ENCODE measurements at regions not wholly inside any gene's neighbourhood (a gene's known extent, or its start where the extent isn't known, plus 50 kb on each side); places are given as distances from the start of the nearest gene placed in this dataset.
"Not testable (repeated sequence)": the region's sequence is repeated elsewhere in the genome, so short reads cannot be mapped to it uniquely, and the experiment has no call there.

GRCh38 chr16:29177888-29178726, 193.3 kb downstream of the LAT start:
- DNase-seq = not testable (repeated sequence)

DNA sequence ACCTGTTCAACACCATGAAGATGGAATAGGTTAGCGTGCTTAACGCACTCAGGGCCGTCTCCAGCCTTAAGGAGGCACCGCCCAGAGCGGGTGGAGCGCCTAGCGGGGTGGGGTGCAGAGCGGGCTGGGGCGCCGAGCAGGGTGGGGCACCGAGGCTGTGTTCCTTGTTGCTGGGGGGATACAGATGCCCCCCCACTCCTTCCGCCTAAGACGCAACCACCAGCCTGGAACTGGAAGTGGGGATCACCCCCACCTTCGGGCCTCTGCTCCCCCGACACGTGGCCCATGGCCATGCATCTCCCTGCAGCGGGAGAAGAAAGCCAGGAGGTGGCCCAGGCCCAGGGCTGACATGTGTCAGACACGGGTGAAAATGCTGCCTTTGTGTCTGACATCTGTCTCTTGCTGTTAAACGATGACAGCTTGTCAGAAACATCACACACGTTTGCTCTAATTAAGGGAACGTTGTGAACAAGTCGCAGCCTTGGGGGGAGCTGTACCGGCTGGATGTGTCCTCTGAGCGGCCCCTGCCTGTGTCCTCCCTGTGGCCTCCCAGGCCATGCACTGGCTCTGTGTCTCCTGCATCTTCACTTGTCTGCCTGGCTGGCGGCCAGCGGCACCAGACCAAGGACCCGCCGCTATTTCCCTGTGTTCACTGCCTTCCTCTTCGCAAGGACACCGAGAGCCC, 192.5 kb downstream of the LAT start:
- not testable (repeated sequence) for DNase-seq

GRCh38 chr16:29176822-29177202, 192.0 kb downstream of the LAT start:
- not testable (repeated sequence) for DNase-seq

- not testable (repeated sequence) for DNase-seq
These were observed 191.3 kb downstream of the LAT start for GRCh38 chr16:29176154-29176470.

DNA sequence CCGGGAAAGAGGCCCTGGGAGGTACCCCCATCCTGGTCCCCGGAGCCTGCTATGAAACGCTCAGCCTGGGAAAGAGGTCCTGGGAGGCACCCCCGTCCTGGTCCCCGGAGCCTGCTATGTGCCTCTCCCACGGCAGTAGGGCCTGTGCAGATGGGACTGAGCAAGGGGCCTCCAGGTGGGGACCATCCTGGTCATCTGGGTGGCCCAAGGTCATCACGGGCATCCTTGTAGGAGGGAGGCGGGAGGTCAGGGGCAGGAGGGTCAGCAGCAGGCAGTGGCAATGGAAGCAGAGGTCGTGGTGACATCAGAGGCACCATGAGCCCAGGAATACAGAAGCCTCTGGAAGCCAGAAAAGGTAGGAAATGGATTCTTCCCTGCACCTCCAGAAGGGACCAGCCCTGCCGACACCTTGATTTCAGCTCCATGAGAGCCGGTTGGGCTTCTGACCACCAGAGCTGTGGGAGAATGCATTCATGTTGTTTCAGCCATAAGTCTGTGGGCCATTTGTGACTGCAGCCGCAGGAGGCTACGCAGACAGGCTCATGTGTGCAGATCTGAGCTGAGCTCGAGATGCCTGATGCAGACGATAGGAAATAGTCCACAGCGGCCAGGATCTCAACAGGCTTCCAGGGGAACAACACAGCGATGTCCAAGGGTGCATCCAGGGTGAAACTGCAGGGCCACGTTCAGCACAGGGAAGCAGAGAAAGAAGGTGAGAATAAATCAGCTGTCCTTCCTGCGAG, 190.7 kb downstream of the LAT start:
- not testable (repeated sequence) for DNase-seq

DNA sequence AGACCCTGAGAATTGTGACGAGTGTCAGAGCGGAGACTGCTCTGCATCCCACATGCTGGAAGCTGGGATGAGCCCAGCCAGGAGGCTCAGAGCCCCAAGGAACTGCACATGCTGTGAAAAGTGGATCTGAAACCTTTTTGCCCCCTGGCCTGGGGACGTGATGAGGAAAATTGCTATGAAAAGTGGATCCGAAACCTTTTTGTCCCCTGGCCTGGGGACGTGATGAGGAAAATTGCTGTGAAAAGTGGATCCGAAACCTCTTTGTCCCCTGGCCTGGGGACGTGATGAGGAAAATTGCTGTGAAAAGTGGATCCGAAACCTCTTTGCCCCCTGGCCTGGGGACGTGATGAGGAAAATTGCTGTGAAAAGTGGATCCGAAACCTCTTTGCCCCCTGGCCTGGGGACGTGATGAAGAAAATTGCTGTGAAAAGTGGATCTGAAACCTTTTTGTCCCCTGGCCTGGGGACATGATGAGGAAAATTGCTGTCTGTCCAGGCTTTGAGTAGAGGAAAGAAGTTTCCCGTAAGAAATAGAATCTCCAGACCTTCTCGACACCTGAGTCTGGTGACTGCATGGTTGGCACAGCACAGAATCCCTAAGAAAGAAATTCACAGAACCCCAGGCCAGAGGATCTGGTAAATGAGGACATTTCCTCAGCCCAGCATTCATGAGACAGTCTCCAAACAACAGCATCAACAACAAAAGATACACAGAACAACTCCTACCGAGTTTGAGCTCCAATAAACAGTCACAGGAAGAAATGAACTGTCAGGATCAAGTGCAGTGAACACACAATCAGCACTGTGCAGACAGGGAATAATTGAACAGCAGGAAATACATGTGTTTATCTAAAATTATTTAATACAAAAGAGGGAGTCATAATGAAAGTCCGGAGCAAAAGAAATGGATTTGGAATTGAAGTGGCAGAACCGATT, 188.8 kb downstream of the LAT start:
- not testable (repeated sequence) for DNase-seq

DNA sequence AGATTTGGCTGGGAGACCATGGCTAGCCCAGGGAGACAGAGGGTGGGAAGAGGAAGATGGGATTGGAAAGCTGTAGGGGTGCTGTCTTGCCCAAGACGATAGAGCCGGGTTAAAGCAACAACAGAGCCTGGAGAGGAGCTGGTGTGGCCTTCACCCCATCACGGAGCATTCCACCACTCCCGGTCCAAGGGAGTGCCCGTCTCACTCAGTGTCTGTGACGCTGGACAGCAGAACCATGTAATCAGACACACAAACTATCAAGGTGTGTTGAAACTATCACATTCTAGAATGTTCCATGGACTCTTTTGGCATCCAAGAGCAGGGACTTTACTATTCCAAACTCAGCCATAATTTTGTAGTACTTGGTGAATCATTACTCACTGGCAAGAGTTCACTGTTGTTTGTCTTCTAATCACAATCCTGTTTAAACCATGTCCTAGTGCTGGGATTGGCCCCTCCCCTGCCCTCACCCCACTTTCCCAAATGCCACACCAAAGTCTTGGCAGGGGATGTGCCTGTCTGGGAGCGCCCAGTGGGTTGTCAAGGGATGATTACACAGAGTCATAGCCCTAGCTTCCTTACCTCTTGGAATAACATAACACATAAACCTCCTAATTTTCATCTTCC, 187.4 kb downstream of the LAT start:
- DNase-seq = not testable (repeated sequence)

DNA sequence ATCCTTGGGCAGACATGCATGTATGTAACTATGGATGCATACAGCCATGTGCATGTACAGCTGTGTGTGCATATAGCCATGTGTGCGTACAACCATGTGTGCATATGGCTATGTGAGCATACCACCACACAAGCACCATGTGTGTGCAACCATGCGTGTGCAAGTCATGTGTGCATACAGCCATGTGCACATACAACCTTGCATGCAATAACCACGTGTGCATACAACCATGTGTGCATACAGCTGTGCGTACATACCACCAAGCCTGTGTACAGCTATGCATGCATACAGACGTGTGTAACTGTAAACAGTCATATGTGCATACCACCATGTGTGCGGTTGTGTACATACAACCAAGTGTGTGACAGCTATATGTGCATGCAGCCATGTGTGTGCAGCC, 186.4 kb downstream of the LAT start:
- DNase-seq = not testable (repeated sequence)

DNA sequence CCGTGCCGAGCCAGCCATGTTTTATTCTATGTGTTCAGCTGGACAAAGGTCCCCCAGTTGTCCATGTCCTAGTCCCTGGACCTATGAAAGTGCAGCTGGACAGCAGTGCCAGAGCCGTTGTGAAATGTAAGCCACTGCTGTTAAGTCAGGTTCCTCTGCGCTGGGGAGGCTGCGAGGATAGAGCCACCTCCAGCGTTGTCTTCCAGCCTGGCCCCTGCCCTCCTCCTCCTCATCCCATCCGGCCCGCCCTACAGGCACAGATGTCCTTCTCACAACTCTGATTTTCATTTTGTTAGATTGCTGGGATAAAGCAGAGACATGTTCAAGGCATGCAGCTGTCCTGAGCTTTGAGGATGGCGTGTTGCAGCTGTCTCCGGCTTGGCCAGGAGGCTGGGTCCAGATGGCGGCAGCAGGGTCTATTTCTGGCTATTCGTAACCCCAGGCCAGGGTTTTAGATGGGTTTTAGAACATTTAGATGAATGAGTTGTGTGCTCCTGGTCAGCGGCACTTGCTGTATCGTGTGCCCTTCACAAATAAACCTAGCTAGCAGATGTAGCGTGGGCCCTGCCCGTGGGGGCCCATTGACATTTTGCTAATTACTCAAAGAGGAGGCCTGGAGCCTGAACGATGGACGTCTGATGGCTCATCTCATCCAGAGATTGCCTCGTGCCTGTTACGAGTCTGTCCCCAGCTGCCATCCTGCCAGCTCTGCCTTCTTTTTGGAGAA, 185.7 kb downstream of the LAT start:
- not testable (repeated sequence) for DNase-seq

- not testable (repeated sequence) for DNase-seq
These were observed 184.6 kb downstream of the LAT start for GRCh38 chr16:29169295-29169994.

GRCh38 chr16:29168515-29169259, 183.8 kb downstream of the LAT start:
- DNase-seq = not testable (repeated sequence)

DNA sequence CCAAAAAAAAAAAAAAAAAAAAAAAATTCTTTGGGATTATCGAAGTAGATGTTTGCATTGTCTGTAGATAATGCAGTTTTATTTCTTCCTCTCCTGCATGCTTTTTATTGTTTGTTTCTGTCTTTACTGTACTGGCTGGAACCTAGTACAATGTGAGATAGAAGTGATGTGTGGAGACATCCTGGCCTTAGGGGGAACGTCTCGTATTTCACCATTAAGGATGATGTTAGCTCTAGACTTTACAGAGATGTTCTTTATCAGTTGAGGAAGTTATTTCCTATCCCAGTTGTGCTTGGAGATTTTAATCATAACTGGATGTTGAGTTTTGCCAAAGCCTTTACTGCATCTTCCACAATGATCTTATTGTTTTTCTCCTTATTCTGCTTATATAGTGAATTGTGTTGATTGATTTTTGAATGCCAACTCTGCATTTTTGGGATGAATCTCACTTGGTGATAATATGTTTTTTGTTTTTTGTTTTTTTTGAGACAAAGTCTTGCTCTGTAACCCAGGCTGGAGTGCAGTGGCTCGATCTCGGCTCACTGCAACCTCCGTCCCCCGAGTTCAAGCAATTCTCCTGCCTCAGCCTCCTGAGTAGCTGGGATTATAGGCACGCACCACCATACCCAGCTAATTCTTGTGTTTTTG, 179.7 kb downstream of the LAT start:
- DNase-seq = not testable (repeated sequence)

- DNase-seq = not testable (repeated sequence)
These were observed 175.3 kb downstream of the LAT start for GRCh38 chr16:29160171-29160570.

- not testable (repeated sequence) for DNase-seq
These were observed 174.8 kb downstream of the LAT start for GRCh38 chr16:29159603-29160002.

GRCh38 chr16:29158785-29159184, 173.9 kb downstream of the LAT start:
- no peak for DNase-seq

DNA sequence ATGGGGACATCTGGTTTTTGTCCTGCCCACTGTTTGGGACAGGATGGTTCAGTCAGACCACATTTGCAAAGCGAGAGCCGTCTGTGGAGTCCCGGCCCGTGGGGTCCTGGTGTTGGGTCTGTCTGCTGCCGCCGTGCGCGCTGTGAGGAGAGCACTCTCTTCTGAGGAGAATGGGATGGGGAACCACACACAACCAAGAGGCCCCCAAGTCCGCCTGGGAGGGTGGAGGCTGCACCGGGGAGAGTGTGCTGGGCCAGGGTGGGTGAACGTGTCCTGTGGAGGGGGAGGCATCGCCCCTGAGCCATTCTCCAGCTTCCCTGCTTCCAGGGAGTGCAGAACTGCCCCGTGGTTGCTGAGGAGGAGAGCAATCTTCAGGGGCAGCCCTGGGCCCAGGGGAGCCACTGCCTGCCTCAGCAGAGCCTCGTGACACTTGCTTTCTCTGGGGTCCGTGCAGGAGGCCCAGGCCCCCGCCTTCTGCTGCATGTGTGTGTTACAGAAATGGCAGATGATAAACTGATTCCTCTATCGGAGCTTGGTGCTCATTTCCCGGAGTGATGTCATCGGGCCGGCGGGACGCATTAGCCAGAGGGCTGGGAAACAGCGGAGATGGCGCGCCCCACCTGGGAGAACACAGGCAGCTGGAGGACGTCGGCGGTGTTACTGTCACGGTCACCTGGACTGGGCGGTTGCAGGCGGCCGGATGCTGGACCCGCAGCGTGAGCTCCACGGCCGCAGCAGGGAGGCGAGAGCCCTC, 173.4 kb downstream of the LAT start:
- DNase-seq = not testable (repeated sequence)

DNA sequence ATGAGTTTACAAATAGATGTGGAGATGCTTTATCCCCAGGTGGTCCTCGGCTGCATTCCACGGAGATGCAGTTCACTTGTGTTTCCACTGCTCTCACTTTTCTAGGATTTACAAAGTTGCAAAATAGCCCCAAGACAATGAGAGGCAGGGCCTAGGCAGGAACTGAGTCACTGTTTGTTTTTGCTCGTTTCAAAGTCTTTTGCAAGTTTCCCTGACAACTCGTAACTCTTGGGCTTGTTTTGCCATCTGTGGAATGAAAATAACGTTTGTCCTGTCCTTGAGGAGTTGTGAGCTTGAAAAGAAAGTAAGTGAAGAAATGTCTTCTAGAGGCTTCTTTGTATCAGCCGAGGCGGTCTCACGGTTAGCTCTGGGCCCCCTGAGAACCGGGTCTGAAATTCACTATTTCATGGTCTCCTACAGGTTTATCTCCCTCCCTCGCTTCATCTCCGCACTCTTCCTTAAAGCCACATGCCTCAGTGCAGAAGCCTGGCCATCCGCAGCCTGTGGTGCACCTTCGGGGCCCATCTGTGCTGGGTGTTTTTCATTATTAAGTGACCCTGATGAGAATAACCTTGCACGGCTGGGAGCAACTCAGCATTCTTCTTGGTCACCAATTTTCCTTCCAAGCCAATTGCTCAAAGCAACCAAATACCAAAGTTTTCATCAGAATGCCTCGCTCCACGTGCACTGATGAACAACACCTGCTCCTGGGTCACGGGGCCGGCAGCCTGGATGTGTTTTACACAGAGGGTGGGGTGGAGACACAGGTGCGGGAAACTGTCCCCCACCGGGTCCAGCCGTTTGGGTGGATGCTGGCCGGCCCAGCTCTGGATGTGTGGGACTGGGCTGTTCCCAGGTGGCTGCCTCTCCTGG, 172.4 kb downstream of the LAT start:
- peak; percentile 89 for DNase-seq

All from GF-D8 (cell line).